ENCODE measurements at regions not wholly inside any gene's neighbourhood (a gene's known extent, or its start where the extent isn't known, plus 50 kb on each side); places are given as distances from the start of the nearest gene placed in this dataset.

DNA sequence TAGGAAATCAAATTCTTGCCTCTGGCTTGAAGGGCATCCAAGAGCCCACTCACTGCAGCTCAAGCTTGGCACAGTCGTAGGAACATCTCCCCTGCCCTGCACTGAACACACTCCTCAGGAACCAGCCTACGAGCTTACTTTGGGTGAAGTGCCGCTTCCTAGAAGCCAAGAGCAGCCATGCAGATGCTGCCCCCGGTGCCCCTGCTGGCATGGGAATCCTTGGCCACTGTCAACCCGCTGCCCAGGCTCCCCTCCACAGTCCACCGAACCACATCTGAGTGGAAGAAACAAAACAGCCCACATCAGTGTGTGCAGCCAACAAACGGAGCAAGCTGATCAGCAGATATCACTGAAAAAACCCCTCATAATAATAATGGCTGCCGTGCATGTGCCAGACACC is 89.8 kb downstream of the TMEM215 start:
- DNase-seq (ENCODE audit: low read depth) = no peak

DNA sequence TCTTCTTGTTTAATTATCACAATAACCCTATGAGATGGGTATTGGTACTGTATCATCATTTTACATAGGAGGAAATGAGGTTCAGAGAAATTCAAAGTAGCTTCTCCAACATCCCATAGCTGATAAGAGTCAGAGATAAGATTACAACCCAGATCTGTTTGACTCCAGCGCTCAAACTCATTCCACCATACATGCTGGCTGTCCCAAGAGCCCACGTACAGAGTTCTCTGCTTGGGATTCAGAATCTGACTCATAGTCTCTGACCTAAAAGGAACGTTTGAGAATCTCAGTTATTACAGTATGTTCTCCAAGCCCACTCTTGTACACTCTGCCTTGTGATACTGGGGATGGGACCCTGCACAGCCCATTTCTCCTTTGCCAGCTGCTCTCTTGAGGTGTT is 90.2 kb downstream of the TMEM215 start:
- H3K4me3 ChIP-seq (ENCODE audit: low read depth, low read length) = no peak overlapping the region
- DNase-seq (ENCODE audit: low read depth) = no peak
- TF ChIP-seq, protein P1, sequence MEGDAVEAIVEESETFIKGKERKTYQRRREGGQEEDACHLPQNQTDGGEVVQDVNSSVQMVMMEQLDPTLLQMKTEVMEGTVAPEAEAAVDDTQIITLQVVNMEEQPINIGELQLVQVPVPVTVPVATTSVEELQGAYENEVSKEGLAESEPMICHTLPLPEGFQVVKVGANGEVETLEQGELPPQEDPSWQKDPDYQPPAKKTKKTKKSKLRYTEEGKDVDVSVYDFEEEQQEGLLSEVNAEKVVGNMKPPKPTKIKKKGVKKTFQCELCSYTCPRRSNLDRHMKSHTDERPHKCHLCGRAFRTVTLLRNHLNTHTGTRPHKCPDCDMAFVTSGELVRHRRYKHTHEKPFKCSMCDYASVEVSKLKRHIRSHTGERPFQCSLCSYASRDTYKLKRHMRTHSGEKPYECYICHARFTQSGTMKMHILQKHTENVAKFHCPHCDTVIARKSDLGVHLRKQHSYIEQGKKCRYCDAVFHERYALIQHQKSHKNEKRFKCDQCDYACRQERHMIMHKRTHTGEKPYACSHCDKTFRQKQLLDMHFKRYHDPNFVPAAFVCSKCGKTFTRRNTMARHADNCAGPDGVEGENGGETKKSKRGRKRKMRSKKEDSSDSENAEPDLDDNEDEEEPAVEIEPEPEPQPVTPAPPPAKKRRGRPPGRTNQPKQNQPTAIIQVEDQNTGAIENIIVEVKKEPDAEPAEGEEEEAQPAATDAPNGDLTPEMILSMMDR (IDR thresholded peaks at IDR 0.05; ENCODE audit: control insufficient read depth, extremely low read depth, insufficient read depth) = no peak

More for the DNA sequence above, 89.8 kb downstream of the TMEM215 start:
- TF ChIP-seq, protein P1 (IDR thresholded peaks at IDR 0.05; ENCODE audit: control insufficient read depth, extremely low read depth, insufficient read depth) = no peak
- no peak overlapping the region for H3K4me3 ChIP-seq (ENCODE audit: low read depth, low read length)

DNA sequence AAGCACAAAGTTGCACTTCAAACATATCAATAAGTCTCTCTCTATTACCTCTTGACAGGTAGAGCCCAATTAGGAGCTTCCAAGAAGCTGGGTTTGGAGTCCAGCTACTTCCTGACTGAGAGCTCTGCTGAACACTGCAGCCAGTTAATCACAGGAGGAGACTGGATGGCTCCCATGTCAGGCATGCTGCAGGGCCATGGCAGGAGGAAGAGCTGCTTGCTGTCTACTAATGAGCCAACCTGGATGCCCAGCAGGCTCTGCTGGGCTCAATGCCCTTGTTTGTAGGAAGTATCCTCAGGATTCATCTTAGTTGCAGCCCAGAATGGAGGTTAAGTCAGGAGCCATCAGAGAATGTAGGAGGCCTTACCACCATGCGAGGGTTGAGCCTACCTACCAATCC is 91.9 kb downstream of the TMEM215 start:
- no peak for DNase-seq (ENCODE audit: low read depth)
- no peak overlapping the region for H3K4me3 ChIP-seq (ENCODE audit: low read depth, low read length)
- TF ChIP-seq, protein P1 (IDR thresholded peaks at IDR 0.05; ENCODE audit: control insufficient read depth, extremely low read depth, insufficient read depth) = no peak

DNA sequence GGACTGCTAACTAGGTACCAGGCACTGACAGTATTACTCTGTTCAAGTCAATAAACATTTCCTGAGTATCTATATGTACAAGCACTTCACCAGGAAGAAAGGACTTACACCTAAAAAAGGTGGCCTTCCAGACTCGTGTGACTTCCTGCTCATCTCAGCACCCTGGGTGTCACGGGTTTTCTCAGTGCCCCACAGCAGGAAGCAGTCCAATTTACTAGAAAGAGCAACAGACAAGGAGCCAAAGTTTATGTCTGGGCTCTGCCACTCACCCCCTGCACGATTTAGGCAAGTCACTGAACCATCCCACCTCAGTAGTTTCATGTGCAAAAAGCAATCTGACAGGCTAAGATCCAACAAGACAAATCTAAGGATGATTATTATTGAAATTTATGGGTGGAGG is 92.4 kb downstream of the TMEM215 start:
- DNase-seq (ENCODE audit: low read depth) = no peak
- TF ChIP-seq, protein P1 (IDR thresholded peaks at IDR 0.05; ENCODE audit: control insufficient read depth, extremely low read depth, insufficient read depth) = no peak
- H3K4me3 ChIP-seq (ENCODE audit: low read depth, low read length) = no peak overlapping the region

DNA sequence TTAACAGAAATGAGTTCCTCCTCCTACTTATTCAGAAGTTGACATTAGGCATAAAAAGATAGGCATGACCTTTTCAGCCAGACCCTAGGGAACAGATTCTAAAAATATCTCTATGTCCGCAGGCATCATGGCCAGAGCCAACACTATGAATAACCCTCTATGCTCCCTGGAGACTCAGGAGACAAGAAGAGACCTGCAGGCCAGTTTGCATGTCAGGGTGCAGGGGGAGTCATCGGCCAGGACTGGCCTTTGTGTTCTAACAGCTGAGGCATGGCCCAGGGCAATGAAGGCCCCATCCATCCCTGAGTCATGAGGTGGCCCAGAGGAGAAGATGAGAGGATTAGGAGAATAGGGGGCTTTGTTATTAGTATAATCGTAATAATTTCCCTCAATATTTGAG is 93.8 kb downstream of the TMEM215 start:
- TF ChIP-seq, protein P1 (IDR thresholded peaks at IDR 0.05; ENCODE audit: control insufficient read depth, extremely low read depth, insufficient read depth) = no peak
- no peak overlapping the region for H3K4me3 ChIP-seq (ENCODE audit: low read depth, low read length)
- no peak for DNase-seq (ENCODE audit: low read depth)

DNA sequence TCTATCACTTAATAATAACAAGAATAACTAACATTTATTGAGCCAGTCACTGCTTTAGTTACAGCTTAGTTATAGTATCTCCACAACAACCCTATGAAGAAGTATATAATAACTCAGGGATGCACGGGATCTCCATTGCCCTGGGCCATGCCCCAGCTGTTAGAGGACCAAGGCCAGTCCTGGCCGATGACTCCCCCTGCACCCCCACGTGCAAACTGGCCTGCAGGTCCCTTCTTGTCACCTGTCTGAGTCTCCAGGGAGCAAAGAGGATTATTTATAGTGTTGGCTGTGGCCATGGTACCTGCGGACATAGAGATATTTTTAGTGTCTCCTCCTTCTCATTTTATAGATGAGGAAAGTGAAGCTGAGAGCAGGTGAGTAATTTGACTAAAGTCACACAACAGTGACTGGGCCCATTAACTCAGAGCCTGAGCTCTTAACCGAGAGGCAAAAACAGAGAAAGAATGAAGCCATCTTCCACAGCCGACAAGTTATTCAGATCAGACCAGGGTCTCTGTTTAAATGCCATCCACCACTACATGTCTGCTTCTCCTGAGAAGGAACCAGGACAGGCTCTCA is 94.4 kb downstream of the TMEM215 start:
- no peak overlapping the region for H3K4me3 ChIP-seq (ENCODE audit: low read depth, low read length)
- no peak for DNase-seq (ENCODE audit: low read depth)
- TF ChIP-seq, protein P1 (IDR thresholded peaks at IDR 0.05; ENCODE audit: control insufficient read depth, extremely low read depth, insufficient read depth) = no peak

DNA sequence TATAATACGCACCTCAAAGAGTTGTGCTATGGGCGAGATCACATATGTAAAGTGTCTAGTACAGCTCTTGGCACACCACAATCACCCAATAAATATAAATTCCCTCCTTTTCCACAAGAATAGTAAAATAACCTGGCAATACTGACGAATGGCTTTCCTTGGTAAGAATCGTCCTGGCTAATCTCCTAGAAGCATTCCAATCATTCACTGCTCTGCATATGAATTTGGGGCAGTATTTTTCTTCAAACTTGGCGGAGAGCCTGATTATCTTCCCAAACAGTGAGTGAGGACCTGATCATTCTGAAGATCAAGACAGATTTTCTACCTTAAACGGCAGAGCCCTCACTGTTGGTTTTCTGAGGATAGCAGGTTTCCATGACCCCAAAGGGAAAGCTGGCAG is 96.0 kb downstream of the TMEM215 start:
- TF ChIP-seq, protein P1 (IDR thresholded peaks at IDR 0.05; ENCODE audit: control insufficient read depth, extremely low read depth, insufficient read depth) = no peak
- no peak overlapping the region for H3K4me3 ChIP-seq (ENCODE audit: low read depth, low read length)
- DNase-seq (ENCODE audit: low read depth) = no peak

Data from LNCaP clone FGC (cell line).